ENCODE measurements at regions not wholly inside any gene's neighbourhood (a gene's known extent, or its start where the extent isn't known, plus 50 kb on each side); places are given as distances from the start of the nearest gene placed in this dataset.

- TF ChIP-seq, protein P1, sequence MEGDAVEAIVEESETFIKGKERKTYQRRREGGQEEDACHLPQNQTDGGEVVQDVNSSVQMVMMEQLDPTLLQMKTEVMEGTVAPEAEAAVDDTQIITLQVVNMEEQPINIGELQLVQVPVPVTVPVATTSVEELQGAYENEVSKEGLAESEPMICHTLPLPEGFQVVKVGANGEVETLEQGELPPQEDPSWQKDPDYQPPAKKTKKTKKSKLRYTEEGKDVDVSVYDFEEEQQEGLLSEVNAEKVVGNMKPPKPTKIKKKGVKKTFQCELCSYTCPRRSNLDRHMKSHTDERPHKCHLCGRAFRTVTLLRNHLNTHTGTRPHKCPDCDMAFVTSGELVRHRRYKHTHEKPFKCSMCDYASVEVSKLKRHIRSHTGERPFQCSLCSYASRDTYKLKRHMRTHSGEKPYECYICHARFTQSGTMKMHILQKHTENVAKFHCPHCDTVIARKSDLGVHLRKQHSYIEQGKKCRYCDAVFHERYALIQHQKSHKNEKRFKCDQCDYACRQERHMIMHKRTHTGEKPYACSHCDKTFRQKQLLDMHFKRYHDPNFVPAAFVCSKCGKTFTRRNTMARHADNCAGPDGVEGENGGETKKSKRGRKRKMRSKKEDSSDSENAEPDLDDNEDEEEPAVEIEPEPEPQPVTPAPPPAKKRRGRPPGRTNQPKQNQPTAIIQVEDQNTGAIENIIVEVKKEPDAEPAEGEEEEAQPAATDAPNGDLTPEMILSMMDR (IDR thresholded peaks at IDR 0.05) = no peak
- no peak for TF ChIP-seq POLR2A (IDR thresholded peaks at IDR 0.05)
These were observed 64.5 kb upstream of the LAPTM4A start for GRCh38 chr2:20115902-20116301.

Data from testis (tissue), 2 donors.